GM12878 (cell line): ENCODE measurements at regions not wholly inside any gene's neighbourhood (a gene's known extent, or its start where the extent isn't known, plus 50 kb on each side); places are given as distances from the start of the nearest gene placed in this dataset.

Source experiments
- ATAC-seq: fragments of 200-7000 bp; cut with Tn5 transposase; 3 replicates; pipeline ENCODE4 v1.9.1; 2020; ENCODE audit warnings: mild to moderate bottlenecking, moderate library complexity
- BruUV-seq: library from RNA; stranded (reverse); fragments of 400-500 nt; replicated peaks from 2 replicates; lab custom pipeline; 2021; lab: Mats Ljungman, UMichigan
- CTCF ChIA-PET: fragments of 300-600 bp; sonication (Branson Sonifier 250); formaldehyde crosslinking; extraction: SDS; loops from one replicate; lab custom pipeline; 2021; ENCODE audit warnings: inconsistent platforms; lab: Yijun Ruan, JAX
- POLR2A ChIA-PET: fragments of 350-600 bp; formaldehyde crosslinking; extraction: SDS; loops from one replicate; lab custom pipeline; 2021; ENCODE audit warnings: inconsistent platforms; lab: Charles Lee
- RAD21 ChIA-PET: fragments of 300-600 bp; sonication (Branson Sonifier 250); formaldehyde crosslinking; loops from one replicate; lab custom pipeline; 2023; ENCODE audit warnings: antibody characterized with exemption; ENCODE audit not compliant: unreplicated experiment; lab: Charles Lee
- SMC1A ChIA-PET: fragments of 300-600 bp; sonication (Branson Sonifier 250); formaldehyde crosslinking; loops from one replicate; lab custom pipeline; 2023; ENCODE audit not compliant: unreplicated experiment, uncharacterized antibody; lab: Charles Lee
- DNase-seq: peaks from one replicate; pipeline ENCODE4 v3.0.0-alpha.2; 2011; ENCODE audit warnings: low read depth, low spot score
- FAIRE-seq: peaks from 3 replicates; lab custom pipeline; 2011; peaks lifted over from hg19 to GRCh38; lab: Jason Lieb, UNC
- H2AFZ ChIP-seq: 2 replicates; pipeline ENCODE4 v1.6.0; 2011; ENCODE audit warnings: low read depth, low read length, control low read depth; ENCODE audit not compliant: control insufficient read depth
- H3K27ac ChIP-seq: 2 replicates; pipeline ENCODE4 v1.5.1; 2011; ENCODE audit warnings: control low read depth; ENCODE audit not compliant: control insufficient read depth, insufficient read depth
- H3K27me3 ChIP-seq, 2 experiments: replicated peaks in 1 of 2; 2 replicates each; pipeline versions ENCODE4 v1.6.0 to v1.6.1; 2011; ENCODE audit warnings: low read length in 1 of 2; ENCODE audit not compliant: control insufficient read depth in 2 of 2, insufficient read depth in 2 of 2
- H3K36me3 ChIP-seq, 2 experiments: 2 replicates each; pipeline ENCODE4 v1.5.1; 2011; ENCODE audit warnings: low read length in 1 of 2; ENCODE audit not compliant: control insufficient read depth in 2 of 2, insufficient read depth in 2 of 2
- H3K4me1 ChIP-seq: 2 replicates; pipeline ENCODE4 v1.6.1; 2011; ENCODE audit warnings: mild to moderate bottlenecking, low read length, moderate library complexity, mixed read lengths; ENCODE audit not compliant: control insufficient read depth, insufficient read depth
- H3K4me2 ChIP-seq: 2 replicates; pipeline ENCODE4 v1.6.0; 2011; ENCODE audit warnings: control low read depth; ENCODE audit not compliant: control insufficient read depth, insufficient read depth
- H3K4me3 ChIP-seq: fragments of 200-600 bp; sonication (generic); 2 replicates; pipeline ENCODE4 v1.5.1; 2016
- H3K79me2 ChIP-seq: 2 replicates; pipeline ENCODE4 v1.6.0; 2011; ENCODE audit warnings: low read length; ENCODE audit not compliant: control insufficient read depth, insufficient read depth
- H3K9ac ChIP-seq: 2 replicates; pipeline ENCODE4 v1.8.0; 2011; ENCODE audit warnings: low read length, control low read depth, mixed read lengths; ENCODE audit not compliant: control insufficient read depth, insufficient read depth
- H3K9me3 ChIP-seq: replicated peaks from 3 replicates; pipeline ENCODE4 v1.5.1; 2011; ENCODE audit warnings: mild to moderate bottlenecking, low read length; ENCODE audit not compliant: control insufficient read depth, insufficient read depth
- H4K20me1 ChIP-seq: 2 replicates; pipeline ENCODE4 v1.6.0; 2011; ENCODE audit not compliant: control insufficient read depth, insufficient read depth
- ATF7 ChIP-seq: fragments of 450-650 bp; IDR thresholded peaks from 2 replicates; pipeline ENCODE4 v1.6.1; 2016; ENCODE audit warnings: low read depth, mild to moderate bottlenecking
- BACH1 ChIP-seq: fragments of 450-650 bp; IDR thresholded peaks from 2 replicates; pipeline ENCODE4 v1.6.1; 2017; ENCODE audit warnings: mild to moderate bottlenecking, borderline replicate concordance
- BHLHE40 ChIP-seq, 2 experiments: fragments of 450-650 bp in 1 of 2; IDR thresholded peaks; 2 replicates each; pipeline ENCODE4 v1.6.1; 2011 to 2017; ENCODE audit warnings: low read depth in 2 of 2, borderline replicate concordance in 1 of 2, improper control_type of control experiment in 1 of 2, low read length in 1 of 2, mild to moderate bottlenecking in 1 of 2
- BMI1 ChIP-seq: fragments of 450-650 bp; IDR thresholded peaks from 2 replicates; pipeline ENCODE4 v1.6.1; 2016; ENCODE audit warnings: mild to moderate bottlenecking, moderate library complexity, borderline replicate concordance
- CEBPB ChIP-seq, 2 experiments: fragments of 150-350 bp in 1 of 2; IDR thresholded peaks; 2 replicates each; pipeline ENCODE4 v1.6.1; 2012 to 2014; ENCODE audit warnings: low read depth in 2 of 2, low read length in 2 of 2, borderline replicate concordance in 1 of 2, inconsistent platforms in 1 of 2
- CREB1 ChIP-seq: IDR thresholded peaks from 2 replicates; pipeline ENCODE4 v1.6.1; 2012; ENCODE audit warnings: low read depth, mild to moderate bottlenecking, inconsistent platforms
- ESRRA ChIP-seq: IDR thresholded peaks from 2 replicates; pipeline ENCODE4 v1.6.1; 2012; ENCODE audit warnings: mild to moderate bottlenecking, low read length, improper control_type of control experiment
- IKZF2 ChIP-seq, 2 experiments: fragments of 450-650 bp; IDR thresholded peaks; 2 replicates each; pipeline ENCODE4 v1.6.1; 2017; ENCODE audit warnings: mild to moderate bottlenecking in 2 of 2, moderate library complexity in 2 of 2
- IRF3 ChIP-seq: fragments of 450-650 bp; IDR thresholded peaks from 2 replicates; pipeline ENCODE4 v1.6.1; 2014; ENCODE audit warnings: mild to moderate bottlenecking
- JUNB ChIP-seq: IDR thresholded peaks from 2 replicates; pipeline ENCODE4 v1.6.1; 2016; ENCODE audit warnings: antibody characterized with exemption, mild to moderate bottlenecking
- NFIC ChIP-seq: IDR thresholded peaks from 2 replicates; pipeline ENCODE4 v1.6.1; 2012; ENCODE audit warnings: low read depth, mild to moderate bottlenecking, inconsistent platforms, low read length, moderate library complexity
- NR2C2 ChIP-seq: IDR thresholded peaks from 2 replicates; pipeline ENCODE4 v1.6.1; 2011; ENCODE audit warnings: borderline replicate concordance, low read depth; ENCODE audit not compliant: control insufficient read depth, insufficient read length
- PRDM15 ChIP-seq: fragments of 450-650 bp; formaldehyde crosslinking; IDR thresholded peaks from 2 replicates; pipeline ENCODE4 v1.4.0; 2020; ENCODE audit warnings: mild to moderate bottlenecking, moderate library complexity
- RFX5 ChIP-seq: IDR thresholded peaks from 2 replicates; pipeline ENCODE4 v1.6.1; 2011; ENCODE audit warnings: low read depth, low read length, improper control_type of control experiment
- SIX5 ChIP-seq: IDR thresholded peaks from 2 replicates; pipeline ENCODE4 v1.6.1; 2011; ENCODE audit warnings: mild to moderate bottlenecking, low read depth, low read length, moderate library complexity; ENCODE audit not compliant: severe bottlenecking
- SRF ChIP-seq, 2 experiments: IDR thresholded peaks; 2 replicates each; pipeline ENCODE4 v1.6.1; 2011; ENCODE audit warnings: low read depth in 2 of 2, low read length in 2 of 2, mild to moderate bottlenecking in 1 of 2, moderate library complexity in 1 of 2
- SUZ12 ChIP-seq: fragments of 200-600 bp; sonication (generic); IDR thresholded peaks from one replicate; pipeline ENCODE4 v1.6.1; 2018; ENCODE audit warnings: antibody characterized with exemption, mild to moderate bottlenecking; ENCODE audit not compliant: unreplicated experiment
- ZBTB33 ChIP-seq: fragments of 450-650 bp; IDR thresholded peaks from 2 replicates; pipeline ENCODE4 v1.6.1; 2017; ENCODE audit warnings: mild to moderate bottlenecking
- ZSCAN29 ChIP-seq: fragments of 450-650 bp; IDR thresholded peaks from 2 replicates; pipeline ENCODE4 v1.6.1; 2017; ENCODE audit warnings: mild to moderate bottlenecking, moderate library complexity
- WGBS: methylation state at CpG from one replicate; pipeline ENCODE4 v1.1.6; 2016; ENCODE audit warnings: low lambda C conversion rate; ENCODE audit not compliant: insufficient replicate concordance, insufficient coverage; ENCODE audit errors: missing lambda C conversion rate; 5-methylcytosine and 5-hydroxymethylcytosine counted together
- in situ Hi-C: fragments of 300-500 bp; cut with MboI; formaldehyde crosslinking; loops from 9 replicates; pipeline ENCODE4 v1.14.3; 2018; ENCODE audit warnings: mixed read lengths
- intact Hi-C: fragments of 100-400 bp; cut with micrococcal nuclease; formaldehyde crosslinking; loops from one replicate; pipeline ENCODE4 v1.14.2; 2022; ENCODE audit not compliant: unreplicated experiment

GRCh38 chr13:106795847-106796246, 227.9 kb upstream of the ARGLU1 start:
- no peak for DNase-seq
- Histone ChIP-seq H3K36me3 (no peaks in the 10 kb centered on the region), H3K4me2 (no peak overlapping the region), H4K20me1 (no peaks in the 10 kb centered on the region), H3K27me3 (no peaks in the 10 kb centered on the region), H3K79me2 (no peaks in the 10 kb centered on the region), H3K9ac (no peak overlapping the region), H3K27ac (no peak overlapping the region), H2AFZ (no peak overlapping the region), H3K9me3 (no peaks in the 10 kb centered on the region), H3K4me1 (no peaks in the 10 kb centered on the region), H3K4me3 (no peak overlapping the region)
- SMC1A ChIA-PET, result interaction anchor here (1.4 kb wide), 1 partner anchor 14 kb away, joined by 3 read pairs; no protein-coding TSS in a partner anchor
- TF ChIP-seq ESRRA, result no peak
- no peak for TF ChIP-seq ATF7
- no peak for TF ChIP-seq PRDM15 (CRISPR knock-in tag)
- TF ChIP-seq IKZF2 (IDR thresholded peaks at IDR 0.05), result no peak
- TF ChIP-seq CREB1, result no peak
- no peak for TF ChIP-seq ZBTB33
- TF ChIP-seq IRF3, result no peak
- TF ChIP-seq SUZ12, result no peak
- TF ChIP-seq SIX5, result no peak
- no peak for TF ChIP-seq RFX5
- TF ChIP-seq SRF (IDR thresholded peaks at IDR 0.05; ENCODE audit: low read depth in 2 of 2, low read length in 2 of 2), result no peak
- TF ChIP-seq BMI1, result no peak
- no peak for TF ChIP-seq BACH1
- no peak for TF ChIP-seq NR2C2
- no peak for TF ChIP-seq CEBPB (IDR thresholded peaks at IDR 0.05; ENCODE audit: borderline replicate concordance in 1 of 2, low read depth in 2 of 2, low read length in 2 of 2)
- TF ChIP-seq JUNB, result no peak
- no peak for TF ChIP-seq BHLHE40 (IDR thresholded peaks at IDR 0.05; ENCODE audit: borderline replicate concordance in 1 of 2, low read depth in 2 of 2, low read length in 1 of 2)
- no peak for TF ChIP-seq NFIC
- TF ChIP-seq ZSCAN29, result no peak
- intact Hi-C loops, result no loop called here
- POLR2A ChIA-PET, result no interaction called here
- BruUV-seq, result no TSS peak
- CTCF ChIA-PET, result no interaction called here
- in situ Hi-C loops, result no loop called here
- RAD21 ChIA-PET, result no interaction called here
- 0 out of 3 replicates have a peak, but pooled peaks have one; percentile 17 for ATAC-seq
- WGBS, result 27% methylated on average over 9 of the region's 9 CpGs
- FAIRE-seq, result no peak
